H9 (cell line): ENCODE measurements at regions not wholly inside any gene's neighbourhood (a gene's known extent, or its start where the extent isn't known, plus 50 kb on each side); places are given as distances from the start of the nearest gene placed in this dataset.

Experiments
- DNase-seq: peaks from one replicate; pipeline ENCODE4 v3.0.0-alpha.2; 2017
- H2AFZ ChIP-seq: one replicate; pipeline ENCODE4 v1.6.1; 2013; ENCODE audit warnings: mild to moderate bottlenecking, low read length, control low read depth, moderate library complexity
- H2AK5ac ChIP-seq: 2 replicates; pipeline ENCODE4 v1.6.1; 2013; ENCODE audit warnings: low read length, control low read depth, mixed read lengths; ENCODE audit not compliant: insufficient read length
- H2BK120ac ChIP-seq: one replicate; pipeline ENCODE4 v1.6.1; 2013; ENCODE audit warnings: low read depth, mild to moderate bottlenecking, low read length, control low read depth, inconsistent platforms; ENCODE audit not compliant: poor library complexity, severe bottlenecking
- H2BK12ac ChIP-seq: 2 replicates; pipeline ENCODE4 v1.6.1; 2013; ENCODE audit warnings: low read length, control low read depth, mixed read lengths, low read depth; ENCODE audit not compliant: insufficient read length
- H2BK15ac ChIP-seq: 2 replicates; pipeline ENCODE4 v1.6.1; 2013; ENCODE audit warnings: low read depth, low read length, control low read depth
- H2BK20ac ChIP-seq: one replicate; pipeline ENCODE4 v1.6.1; 2013; ENCODE audit warnings: low read depth, mild to moderate bottlenecking, low read length, control low read depth, inconsistent platforms; ENCODE audit not compliant: poor library complexity, severe bottlenecking
- H2BK5ac ChIP-seq: 2 replicates; pipeline ENCODE4 v1.6.1; 2013; ENCODE audit warnings: low read length, control low read depth, mixed read lengths; ENCODE audit not compliant: insufficient read length
- H3K14ac ChIP-seq: 2 replicates; pipeline ENCODE4 v1.6.1; 2013; ENCODE audit warnings: low read length, control low read depth; ENCODE audit not compliant: insufficient read depth
- H3K18ac ChIP-seq: 2 replicates; pipeline ENCODE4 v1.6.1; 2013; ENCODE audit warnings: low read depth, mild to moderate bottlenecking, mixed read lengths, low read length, control low read depth; ENCODE audit not compliant: insufficient read length
- H3K23ac ChIP-seq: 2 replicates; pipeline ENCODE4 v1.6.1; 2013; ENCODE audit warnings: low read length, control low read depth, mixed read lengths, low read depth; ENCODE audit not compliant: insufficient read length
- H3K23me2 ChIP-seq: 2 replicates; pipeline ENCODE4 v1.6.1; 2013; ENCODE audit warnings: low read depth, mild to moderate bottlenecking, mixed read lengths, low read length, control low read depth; ENCODE audit not compliant: insufficient read length, poor library complexity, severe bottlenecking
- H3K27ac ChIP-seq: 2 replicates; pipeline ENCODE4 v1.5.1; 2013; ENCODE audit warnings: low read length, control low read depth, mixed read lengths, low read depth; ENCODE audit not compliant: insufficient read length
- H3K27me3 ChIP-seq: 2 replicates; pipeline ENCODE4 v1.6.1; 2013; ENCODE audit warnings: low read length, control low read depth, inconsistent platforms; ENCODE audit not compliant: insufficient read depth
- H3K4ac ChIP-seq: 2 replicates; pipeline ENCODE4 v1.6.1; 2013; ENCODE audit warnings: low read depth, mild to moderate bottlenecking, control low read depth, inconsistent platforms, low read length, moderate library complexity
- H3K4me1 ChIP-seq: 2 replicates; pipeline ENCODE4 v1.6.1; 2013; ENCODE audit warnings: low read length, control low read depth, inconsistent platforms; ENCODE audit not compliant: insufficient read depth
- H3K4me2 ChIP-seq: 2 replicates; pipeline ENCODE4 v1.6.1; 2013; ENCODE audit warnings: low read length, control low read depth, mixed read lengths; ENCODE audit not compliant: insufficient read length, insufficient read depth
- H3K56ac ChIP-seq: 2 replicates; pipeline ENCODE4 v1.6.1; 2013; ENCODE audit warnings: low read depth, mild to moderate bottlenecking, mixed read lengths, low read length, control low read depth; ENCODE audit not compliant: insufficient read length
- H3K79me1 ChIP-seq: 2 replicates; pipeline ENCODE4 v1.6.1; 2013; ENCODE audit warnings: low read depth, mild to moderate bottlenecking, moderate library complexity, low read length, control low read depth, inconsistent platforms; ENCODE audit not compliant: insufficient read depth, poor library complexity, severe bottlenecking
- H3K79me2 ChIP-seq: 2 replicates; pipeline ENCODE4 v1.6.1; 2013; ENCODE audit warnings: low read length, control low read depth, inconsistent platforms; ENCODE audit not compliant: insufficient read depth
- H3K9ac ChIP-seq: 2 replicates; pipeline ENCODE4 v1.6.1; 2013; ENCODE audit warnings: low read length, control low read depth, mixed read lengths; ENCODE audit not compliant: insufficient read length; ENCODE audit errors: extremely low read depth
- H3K9me3 ChIP-seq: one replicate; pipeline ENCODE4 v1.6.1; 2013; ENCODE audit warnings: low read depth, low read length, inconsistent platforms; ENCODE audit not compliant: control insufficient read depth
- H3T11ph ChIP-seq: one replicate; pipeline ENCODE4 v1.6.1; 2013; ENCODE audit warnings: mild to moderate bottlenecking, low read length, control low read depth, inconsistent platforms
- H4K20me1 ChIP-seq: one replicate; pipeline ENCODE4 v1.6.1; 2013; ENCODE audit not compliant: control insufficient read depth, insufficient read length, insufficient read depth
- H4K5ac ChIP-seq: 2 replicates; pipeline ENCODE4 v1.6.1; 2013; ENCODE audit warnings: low read depth, mild to moderate bottlenecking, mixed read lengths, low read length, control low read depth; ENCODE audit not compliant: insufficient read length
- H4K8ac ChIP-seq: replicated peaks from 2 replicates; pipeline ENCODE4 v1.6.1; 2013; ENCODE audit warnings: low read length, control low read depth, mixed read lengths, low read depth; ENCODE audit not compliant: insufficient read length
- H4K91ac ChIP-seq: 2 replicates; pipeline ENCODE4 v1.6.1; 2013; ENCODE audit warnings: low read depth, mild to moderate bottlenecking, moderate library complexity, mixed read lengths, low read length, control low read depth; ENCODE audit not compliant: insufficient read length
- H3K27ac Mint-ChIP-seq, 3 experiments: 2 replicates in 2 of 3; 3 replicates in 1 of 3; pipeline ENCODE4 v1.8.0; 2020 to 2021; ENCODE audit warnings: mixed read lengths in 3 of 3, mild to moderate bottlenecking in 1 of 3, moderate library complexity in 1 of 3
- H3K27me3 Mint-ChIP-seq: 2 replicates; pipeline ENCODE4 v1.8.0; 2021; ENCODE audit warnings: low read depth, mild to moderate bottlenecking, moderate library complexity, mixed read lengths
- H3K36me3 Mint-ChIP-seq, 3 experiments: 2 replicates in 2 of 3; 3 replicates in 1 of 3; pipeline ENCODE4 v1.8.0; 2020 to 2021; ENCODE audit warnings: low read depth in 3 of 3, mixed read lengths in 3 of 3; ENCODE audit not compliant: insufficient read depth in 1 of 3
- H3K4me1 Mint-ChIP-seq, 2 experiments: 2 replicates each; pipeline ENCODE4 v1.8.0; 2020; ENCODE audit warnings: mixed read lengths in 2 of 2
- H3K4me3 Mint-ChIP-seq, 2 experiments: 2 replicates in 1 of 2; 3 replicates in 1 of 2; pipeline ENCODE4 v1.8.0; 2020 to 2021; ENCODE audit warnings: mild to moderate bottlenecking in 2 of 2, mixed read lengths in 2 of 2, moderate library complexity in 1 of 2
- H3K9me3 Mint-ChIP-seq, 2 experiments: 2 replicates in 1 of 2; 3 replicates in 1 of 2; pipeline ENCODE4 v1.8.0; 2020; ENCODE audit warnings: mild to moderate bottlenecking in 2 of 2, mixed read lengths in 2 of 2, moderate library complexity in 1 of 2
- WGBS: extraction: QIAGEN DNeasy Blood & Tissue Kit; methylation state at CpG from one replicate; pipeline ENCODE4 v1.1.7; 2013; ENCODE audit warnings: missing lambda C conversion rate, low lambda C conversion rate, mixed read lengths; ENCODE audit not compliant: insufficient read length; ENCODE audit errors: extremely low coverage; 5-methylcytosine and 5-hydroxymethylcytosine counted together
- TF ChIP-seq, protein P1 (sequence below): fragments of 200-600 bp; sonication (generic); conservative IDR thresholded peaks from 3 replicates; pipeline ENCODE4 v1.8.0; 2021; ENCODE audit warnings: antibody characterized with exemption, mild to moderate bottlenecking

DNA sequence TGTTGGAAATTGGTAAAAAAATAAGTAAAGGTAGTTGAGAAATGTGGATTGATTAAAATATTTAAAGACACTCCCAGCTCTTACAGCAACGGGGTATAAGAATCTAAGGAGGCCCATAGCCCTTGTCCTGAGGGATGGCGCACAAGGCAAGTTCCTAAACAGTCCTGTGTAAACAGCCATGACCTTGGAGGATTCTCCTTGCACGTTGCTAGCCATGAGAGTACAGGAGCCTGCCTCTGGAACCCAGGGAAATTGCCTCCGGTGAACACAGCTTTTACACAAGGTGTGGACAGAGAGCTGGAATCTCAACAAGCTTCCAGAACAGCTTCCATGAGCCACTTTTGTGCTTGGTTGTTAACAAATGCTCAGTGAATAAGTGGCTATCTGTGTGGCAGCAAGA, 378.2 kb downstream of the FOXO1 start:
- H4K91ac ChIP-seq, result no peak overlapping the region
- H3T11ph ChIP-seq, result no peak overlapping the region
- no peaks in the 10 kb centered on the region for H4K20me1 ChIP-seq
- H3K18ac ChIP-seq, result no peak overlapping the region
- no peak for DNase-seq
- H3K23me2 ChIP-seq, result no peaks in the 10 kb centered on the region
- TF ChIP-seq, protein P1, sequence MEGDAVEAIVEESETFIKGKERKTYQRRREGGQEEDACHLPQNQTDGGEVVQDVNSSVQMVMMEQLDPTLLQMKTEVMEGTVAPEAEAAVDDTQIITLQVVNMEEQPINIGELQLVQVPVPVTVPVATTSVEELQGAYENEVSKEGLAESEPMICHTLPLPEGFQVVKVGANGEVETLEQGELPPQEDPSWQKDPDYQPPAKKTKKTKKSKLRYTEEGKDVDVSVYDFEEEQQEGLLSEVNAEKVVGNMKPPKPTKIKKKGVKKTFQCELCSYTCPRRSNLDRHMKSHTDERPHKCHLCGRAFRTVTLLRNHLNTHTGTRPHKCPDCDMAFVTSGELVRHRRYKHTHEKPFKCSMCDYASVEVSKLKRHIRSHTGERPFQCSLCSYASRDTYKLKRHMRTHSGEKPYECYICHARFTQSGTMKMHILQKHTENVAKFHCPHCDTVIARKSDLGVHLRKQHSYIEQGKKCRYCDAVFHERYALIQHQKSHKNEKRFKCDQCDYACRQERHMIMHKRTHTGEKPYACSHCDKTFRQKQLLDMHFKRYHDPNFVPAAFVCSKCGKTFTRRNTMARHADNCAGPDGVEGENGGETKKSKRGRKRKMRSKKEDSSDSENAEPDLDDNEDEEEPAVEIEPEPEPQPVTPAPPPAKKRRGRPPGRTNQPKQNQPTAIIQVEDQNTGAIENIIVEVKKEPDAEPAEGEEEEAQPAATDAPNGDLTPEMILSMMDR, result no peak
- no peaks in the 10 kb centered on the region for H3K27me3 ChIP-seq
- H2BK120ac ChIP-seq, result no peak overlapping the region
- Mint-ChIP-seq H3K27ac (no peak overlapping the region), H3K27me3 (no peaks in the 10 kb centered on the region; the same call in 1 of the 2 replicates), H3K4me3 (no peak overlapping the region), H3K9me3 (no peaks in the 10 kb centered on the region), H3K36me3 (no peaks in the 10 kb centered on the region), H3K4me1 (no peaks in the 10 kb centered on the region)
- H3K79me2 ChIP-seq, result no peaks in the 10 kb centered on the region
- H4K8ac ChIP-seq, result no peak overlapping the region
- H3K4me2 ChIP-seq, result no peak overlapping the region
- H3K9me3 ChIP-seq, result no peaks in the 10 kb centered on the region
- H3K23ac ChIP-seq, result no peak overlapping the region
- H2AFZ ChIP-seq, result no peak overlapping the region
- no peak overlapping the region for H3K14ac ChIP-seq
- no peak overlapping the region for H2BK20ac ChIP-seq
- no peak overlapping the region for H3K9ac ChIP-seq
- H3K4ac ChIP-seq, result no peak overlapping the region
- WGBS, result no CpG with 5 or more reads among the region's 4 CpGs
- H3K4me1 ChIP-seq, result no peaks in the 10 kb centered on the region; the same call in 1 of the 2 replicates
- H2BK15ac ChIP-seq, result no peak overlapping the region
- no peak overlapping the region for H2BK5ac ChIP-seq
- H4K5ac ChIP-seq, result no peak overlapping the region
- no peak overlapping the region for H3K27ac ChIP-seq
- no peak overlapping the region for H2BK12ac ChIP-seq
- no peak overlapping the region for H3K56ac ChIP-seq
- H2AK5ac ChIP-seq, result no peak overlapping the region
- no peaks in the 10 kb centered on the region for H3K79me1 ChIP-seq
